HG03442 (cell line): ENCODE measurements at regions not wholly inside any gene's neighbourhood (a gene's known extent, or its start where the extent isn't known, plus 50 kb on each side); places are given as distances from the start of the nearest gene placed in this dataset.

ENCODE experiments used
- ATAC-seq: cut with Tn5 transposase; IDR thresholded peaks from one replicate; pipeline ENCODE4 v1.9.1; 2021; ENCODE audit warnings: mild to moderate bottlenecking, moderate library complexity; ENCODE audit not compliant: unreplicated experiment

DNA sequence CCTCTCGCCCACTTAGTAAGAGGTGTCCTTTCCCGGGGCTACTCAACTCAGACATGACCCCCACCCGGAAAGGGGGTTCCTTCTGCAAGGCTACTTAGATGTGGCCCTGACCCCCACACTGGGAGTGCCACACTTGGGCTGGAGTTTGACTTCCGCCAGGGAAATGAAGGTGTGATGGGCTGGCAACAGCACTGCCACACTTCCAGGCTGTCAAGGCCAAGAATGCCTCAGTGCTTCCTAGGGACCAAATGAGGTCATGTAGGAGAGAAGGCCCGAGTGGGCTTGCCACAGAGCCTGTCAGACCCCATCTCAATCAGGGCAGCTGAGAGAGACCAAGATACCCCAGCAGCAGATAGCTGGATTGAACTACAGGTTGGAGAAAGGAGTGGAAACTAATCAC lies 55.5 kb downstream of the DRD1 start:
- no peak for ATAC-seq

- no peak for ATAC-seq
These were observed 56.8 kb downstream of the DRD1 start for GRCh38 chr5:175387144-175387543.

DNA sequence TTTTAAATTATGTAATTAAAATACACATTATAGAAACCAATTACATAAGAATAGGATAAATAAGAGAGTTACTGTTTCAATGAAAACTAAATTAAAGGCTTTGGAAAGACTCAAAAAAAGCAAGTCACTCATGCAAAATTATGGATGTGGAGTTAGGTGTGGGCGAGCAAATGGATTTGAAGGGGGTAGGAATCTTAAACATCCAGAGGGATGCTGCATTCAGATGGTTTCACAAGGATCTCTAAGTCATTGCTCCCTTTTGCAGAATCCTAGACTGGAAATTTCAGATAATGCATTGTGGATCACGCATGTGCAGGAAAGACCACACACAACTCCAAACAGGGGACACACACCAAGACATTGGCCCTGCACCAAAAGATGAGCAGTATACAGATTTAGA lies 57.5 kb downstream of the DRD1 start:
- no peak for ATAC-seq

DNA sequence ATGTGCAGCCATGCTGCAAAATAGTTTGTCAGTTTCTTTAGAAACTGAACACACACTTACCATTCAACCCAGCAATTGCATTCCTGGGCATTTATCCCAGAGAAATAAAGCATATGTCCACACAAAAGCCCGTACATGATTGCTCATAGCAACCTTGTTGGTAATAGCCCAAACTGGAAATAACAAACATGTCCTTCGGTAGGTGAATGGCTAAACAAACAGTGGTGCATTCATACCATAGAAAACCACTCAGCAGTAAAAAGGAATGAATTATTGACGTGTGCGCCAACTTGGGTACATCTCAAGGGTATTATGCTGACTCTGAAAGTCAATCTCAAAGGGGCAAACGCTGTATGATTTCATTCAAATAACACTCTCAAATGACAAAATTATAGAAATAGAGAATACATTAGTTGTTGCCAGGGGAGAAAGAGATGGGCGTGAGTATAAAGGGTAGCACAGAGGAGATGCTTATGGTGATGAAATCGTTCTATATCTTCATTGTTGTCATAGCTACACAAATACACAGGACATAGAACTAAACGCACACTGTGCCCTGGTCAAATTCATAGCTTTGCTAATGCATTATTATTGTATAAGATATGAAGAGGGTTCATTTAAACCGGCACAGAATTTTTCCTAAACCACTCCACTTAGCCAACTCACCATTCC lies 58.2 kb downstream of the DRD1 start:
- no peak for ATAC-seq

DNA sequence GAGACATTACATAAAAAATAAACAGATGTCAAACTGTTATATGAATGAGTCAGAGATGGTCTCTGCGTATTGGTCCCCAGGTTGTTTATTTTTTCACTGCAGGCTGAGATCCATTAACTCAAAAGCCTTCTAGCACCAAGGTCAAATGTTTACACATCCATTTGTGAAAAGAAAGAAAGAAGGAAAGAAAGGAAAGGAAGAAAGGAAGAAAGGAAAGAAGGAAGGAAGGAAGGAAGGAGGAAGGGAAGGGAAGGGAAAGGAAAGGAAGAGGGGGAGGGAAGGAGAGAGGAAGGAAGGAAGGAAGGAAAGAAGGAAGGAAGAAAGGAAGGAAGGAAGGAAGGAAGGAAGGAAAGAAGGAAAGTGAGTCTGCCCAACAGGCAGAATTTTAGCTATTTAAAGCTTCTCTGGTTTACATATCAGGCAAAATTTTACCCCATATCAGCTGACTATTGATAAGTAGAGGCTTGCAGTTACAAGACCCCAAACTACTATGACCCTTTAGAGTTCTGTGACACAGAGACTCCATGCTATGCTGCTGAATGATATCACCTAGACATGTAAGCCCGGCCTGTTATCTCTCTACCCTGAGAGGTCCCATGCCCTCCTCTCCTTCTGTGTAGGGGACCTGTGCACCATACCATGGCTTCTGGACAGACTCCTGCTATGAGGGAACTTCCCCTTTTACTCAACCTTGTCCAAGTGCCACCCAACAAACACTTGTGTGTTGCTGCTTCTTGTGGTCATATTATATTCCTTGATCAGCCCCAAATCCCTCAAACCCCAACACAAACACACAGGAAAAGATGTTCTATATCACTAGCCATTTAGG lies 59.0 kb downstream of the DRD1 start:
- no peak for ATAC-seq

- no peak for ATAC-seq
These were observed 60.6 kb downstream of the DRD1 start for GRCh38 chr5:175383350-175383749.

DNA sequence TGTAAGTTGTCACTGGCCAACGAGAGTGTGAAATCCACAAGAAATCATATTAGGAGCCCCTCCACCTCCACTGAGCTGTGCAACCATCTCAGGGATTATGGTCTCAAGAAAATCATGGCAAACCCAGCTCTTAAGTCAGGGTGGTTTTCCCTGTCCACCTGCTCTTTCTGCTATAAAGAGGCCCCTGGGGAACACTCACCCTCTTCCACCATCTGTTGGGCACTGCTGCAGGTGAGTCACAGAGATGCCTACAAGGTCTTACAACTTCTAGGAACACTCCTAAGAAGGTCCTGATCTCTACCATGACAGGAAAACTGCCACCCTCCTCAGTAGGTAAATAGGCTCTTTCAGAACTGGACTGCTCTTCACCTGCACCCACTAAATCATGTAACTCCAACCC lies 61.8 kb downstream of the DRD1 start:
- no peak for ATAC-seq

- ATAC-seq, result no peak
These were observed 62.9 kb downstream of the DRD1 start for GRCh38 chr5:175381130-175381529.

- no peak for ATAC-seq
These were observed 63.3 kb downstream of the DRD1 start for GRCh38 chr5:175380701-175381100.

GRCh38 chr5:175379867-175380266 lies 64.1 kb downstream of the DRD1 start:
- ATAC-seq, result no peak

DNA sequence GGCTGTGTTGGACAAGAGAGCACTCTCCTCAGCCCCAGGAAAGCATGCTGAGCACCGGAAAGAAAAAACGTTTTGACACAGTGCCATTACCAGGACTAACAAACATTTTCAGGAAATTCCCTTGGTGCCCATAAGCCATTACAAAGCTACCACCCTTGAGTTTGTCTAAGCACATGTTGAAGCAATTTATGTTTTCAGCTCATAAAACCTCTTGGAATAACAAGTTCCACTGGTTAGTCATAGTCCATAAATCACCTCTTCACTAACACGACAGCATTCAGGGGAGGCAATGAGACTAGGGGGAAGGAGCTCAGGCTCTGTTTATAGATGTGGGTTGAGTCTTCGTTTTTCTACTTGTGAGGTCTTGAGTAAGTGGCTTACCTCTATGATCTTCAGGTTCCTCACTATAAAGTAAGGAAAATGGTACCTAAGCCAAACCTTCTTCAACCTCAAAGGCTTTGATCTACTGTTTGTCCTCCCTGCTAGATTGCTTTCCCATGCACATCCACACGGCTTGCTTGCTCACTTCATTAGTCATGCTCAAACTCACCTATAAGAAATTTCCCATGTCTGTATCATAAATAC lies 65.4 kb downstream of the DRD1 start:
- ATAC-seq, result no peak

DNA sequence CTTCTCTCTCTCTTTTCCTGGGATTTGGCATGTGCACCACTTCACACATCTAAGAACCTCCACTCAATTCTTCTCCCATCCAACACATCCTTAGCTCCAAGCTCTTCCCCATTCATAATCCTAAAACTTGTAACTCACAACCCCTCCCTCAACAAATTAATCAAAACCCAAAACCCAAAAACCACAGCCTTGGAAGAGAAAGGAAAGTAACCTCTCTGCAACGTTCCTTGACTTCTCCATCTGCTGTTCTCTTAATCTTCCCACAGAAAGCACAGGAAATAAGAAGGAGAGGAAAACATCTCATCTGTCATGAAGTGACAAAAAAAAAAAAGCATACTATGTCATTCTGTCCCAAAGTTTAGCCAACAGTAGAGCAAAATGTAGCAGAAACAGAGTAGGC lies 66.2 kb downstream of the DRD1 start:
- no peak for ATAC-seq

DNA sequence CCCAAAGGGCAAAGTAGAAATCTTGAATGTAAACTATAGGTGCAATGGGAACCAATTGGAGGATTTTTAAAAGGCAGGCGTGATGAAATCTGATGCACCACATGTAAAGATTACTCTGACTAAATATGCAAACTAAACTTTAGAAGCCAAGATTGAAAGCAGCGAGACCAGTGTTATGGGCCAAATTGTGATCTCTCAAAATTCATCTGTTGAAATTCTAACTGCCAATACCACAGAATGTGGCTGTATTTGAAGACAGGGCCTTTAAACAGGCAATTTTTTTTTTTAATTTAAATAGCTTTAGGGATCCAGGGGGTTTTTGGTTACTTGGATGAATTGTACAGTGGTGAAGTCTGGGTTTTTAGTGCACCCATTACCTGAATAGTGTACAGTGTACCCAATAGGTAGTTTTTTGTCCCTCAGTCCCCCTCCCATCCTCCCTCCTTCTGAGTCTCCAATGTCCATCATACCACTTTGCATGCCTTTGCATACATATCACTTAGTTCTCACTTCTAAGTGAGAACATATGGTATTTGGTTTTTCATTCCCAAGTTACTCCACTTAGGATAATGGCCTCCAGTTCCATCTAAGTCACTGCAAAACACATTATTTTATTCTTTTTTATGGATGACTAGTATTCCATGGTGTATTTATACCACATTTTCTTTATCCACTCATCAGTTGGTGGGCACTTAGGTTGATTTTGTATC lies 69.7 kb downstream of the DRD1 start:
- ATAC-seq, result no peak

- ATAC-seq, result no peak
These were observed 78.1 kb downstream of the DRD1 start for GRCh38 chr5:175365866-175366265.

DNA sequence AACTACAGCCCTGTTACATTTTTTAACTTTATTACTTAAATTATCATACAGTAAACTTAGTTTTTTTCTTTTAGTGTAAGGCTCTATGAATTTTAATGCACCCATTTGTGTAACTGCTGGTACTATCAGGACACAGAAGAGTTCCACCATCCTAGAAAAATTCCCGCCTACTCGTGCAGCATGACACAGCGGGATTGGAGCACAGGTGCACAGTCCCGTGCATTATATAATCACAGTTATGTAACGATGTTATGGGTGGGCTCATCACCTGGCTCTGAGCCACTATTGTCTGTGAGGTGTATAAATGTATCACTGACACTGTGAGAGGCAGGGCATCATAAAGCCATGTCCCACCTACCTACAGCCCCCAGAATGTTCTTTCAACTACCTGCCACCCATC lies 80.7 kb downstream of the DRD1 start:
- no peak for ATAC-seq

DNA sequence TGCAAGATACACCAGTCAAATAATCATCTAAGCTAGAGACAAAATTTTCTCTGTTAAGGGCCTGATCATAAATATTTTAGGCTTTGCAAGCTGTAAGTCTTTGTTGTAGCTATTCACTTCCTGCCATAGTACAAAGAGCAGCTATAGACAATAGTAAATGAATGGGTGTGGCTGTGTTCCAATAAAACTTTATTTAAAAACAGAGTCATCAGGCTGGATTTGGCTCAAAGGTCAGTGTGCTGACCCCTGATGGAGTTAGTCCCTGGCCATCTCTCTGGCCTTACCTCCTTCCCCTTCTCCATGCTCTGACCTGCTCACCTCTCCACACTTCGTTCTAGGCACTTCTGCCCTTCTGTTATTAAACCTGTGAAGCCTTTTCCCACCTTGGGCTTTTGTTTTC lies 86.0 kb downstream of the DRD1 start:
- no peak for ATAC-seq

DNA sequence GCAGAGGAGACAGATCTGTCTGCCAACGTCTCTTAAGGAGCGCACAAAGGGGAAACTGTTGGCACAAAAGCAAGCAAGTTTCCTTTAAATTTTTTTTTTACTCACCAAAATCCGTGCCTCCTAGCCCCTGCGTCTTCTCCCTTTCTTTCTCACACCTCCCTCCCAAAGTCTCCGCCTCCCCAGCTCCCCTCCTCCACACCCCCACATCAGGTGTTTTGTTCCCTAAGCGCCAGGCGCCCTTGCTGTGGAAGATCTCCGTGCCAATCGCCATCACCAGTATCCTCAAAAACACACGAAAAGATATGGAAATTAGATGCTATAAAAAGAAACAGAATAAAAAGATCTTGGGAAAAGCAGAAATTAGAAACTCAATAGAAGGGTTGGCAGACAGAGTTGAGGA lies 87.6 kb downstream of the DRD1 start:
- no peak for ATAC-seq

- no peak for ATAC-seq
These were observed 89.0 kb downstream of the DRD1 start for GRCh38 chr5:175354964-175355363.

GRCh38 chr5:175353926-175354325 lies 90.1 kb downstream of the DRD1 start:
- no peak for ATAC-seq

DNA sequence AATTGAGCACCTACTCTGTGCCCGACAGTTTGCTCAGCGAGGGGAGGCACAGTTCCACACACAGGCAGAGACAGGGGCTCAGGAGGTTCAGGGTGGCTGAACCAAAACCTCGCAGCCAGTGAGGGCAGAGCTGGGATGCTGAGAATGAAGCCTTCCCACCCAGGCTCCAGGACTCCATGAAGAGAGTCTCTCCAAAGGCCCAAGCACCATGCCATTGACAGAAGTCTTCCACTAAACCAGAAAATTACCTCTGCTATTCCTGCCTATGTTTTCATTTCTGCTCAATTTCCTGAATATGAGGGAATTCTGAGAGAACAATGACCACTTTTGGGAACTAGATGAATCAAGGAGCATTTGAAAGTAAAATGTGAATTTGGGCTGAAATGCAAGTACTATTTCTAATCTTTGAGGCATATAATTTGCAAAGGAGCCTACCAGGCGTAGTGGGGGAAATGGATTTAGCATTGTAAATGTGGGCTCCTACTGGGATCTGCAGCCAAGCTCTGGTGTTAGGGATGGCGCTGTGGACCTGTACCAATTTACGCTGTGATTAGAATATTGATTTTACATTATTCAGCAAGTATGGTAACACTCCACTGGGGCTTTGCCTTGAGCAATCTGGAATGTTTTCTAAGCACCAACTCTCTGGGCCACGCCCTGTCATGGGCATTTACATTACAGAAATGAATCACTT lies 91.9 kb downstream of the DRD1 start:
- no peak for ATAC-seq

DNA sequence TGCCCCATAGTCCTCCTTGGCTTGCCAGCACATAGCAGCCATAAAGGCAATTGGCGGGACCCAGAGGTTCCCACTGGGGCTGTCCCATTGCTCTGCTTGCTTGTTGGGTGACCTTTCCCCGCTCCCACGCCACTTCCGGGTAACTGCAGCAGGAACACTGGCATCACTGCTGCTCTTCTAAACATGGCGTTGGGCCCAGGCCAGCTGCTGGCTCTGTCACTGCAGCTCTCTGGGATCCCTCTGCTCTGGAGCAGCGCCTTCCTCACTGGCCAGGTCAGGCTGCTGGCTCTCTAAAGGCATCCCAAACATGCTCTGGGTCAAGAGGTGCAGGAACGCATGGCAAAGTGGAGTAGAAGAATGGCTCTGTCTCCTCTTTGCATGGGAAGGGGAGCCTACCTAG lies 92.9 kb downstream of the DRD1 start:
- ATAC-seq, result no peak
